ENCODE measurements at regions not wholly inside any gene's neighbourhood (a gene's known extent, or its start where the extent isn't known, plus 50 kb on each side); places are given as distances from the start of the nearest gene placed in this dataset.

DNA sequence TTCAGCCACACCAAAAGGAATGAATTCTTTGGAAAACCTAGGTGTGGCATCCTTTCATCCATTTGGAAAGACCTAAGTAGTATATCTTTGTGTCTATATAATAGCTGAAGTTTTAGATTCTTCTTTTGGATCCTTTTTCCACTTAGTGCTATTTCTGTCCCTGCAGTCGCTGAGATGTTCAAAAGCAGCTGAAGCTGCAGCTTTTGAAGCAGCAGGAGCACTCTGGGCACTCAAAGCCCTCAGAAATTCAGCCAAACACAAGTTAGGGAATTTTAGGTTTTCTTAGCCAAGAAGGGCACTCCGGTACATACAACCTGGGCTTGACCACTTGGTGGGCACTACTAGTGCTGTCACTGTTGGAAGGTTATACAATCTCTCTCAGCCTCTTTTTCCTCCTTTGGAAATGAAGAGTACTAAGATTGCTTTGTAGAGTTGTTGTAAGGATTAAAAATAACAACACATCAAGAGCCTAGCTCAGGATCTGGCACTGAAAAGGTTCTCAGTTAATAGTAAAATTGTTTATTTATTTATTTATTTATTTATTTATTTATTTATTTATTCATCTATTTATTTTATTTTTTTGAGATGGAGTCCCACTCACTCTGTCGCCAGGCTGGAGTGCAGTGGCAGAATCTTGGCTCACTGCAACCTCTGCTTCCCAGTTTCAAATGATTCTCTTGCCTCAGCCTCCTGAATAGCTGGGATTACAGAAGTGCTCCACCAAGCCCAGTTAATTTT, 71.9 kb upstream of the SLC22A16 start:
- Histone ChIP-seq H2BK5ac (ENCODE audit: low read depth, low read length) (no peak overlapping the region), H3K56ac (replicated peaks; ENCODE audit: insufficient read length, low read depth, low read length) (no peak overlapping the region), H3K36me3 (ENCODE audit: control insufficient read depth in 2 of 4, insufficient read depth in 4 of 4, low read length in 3 of 4) (no peaks in the 10 kb centered on the region), H3K4me2 (ENCODE audit: insufficient read depth in 1 of 2, low read depth in 2 of 2, low read length in 2 of 2) (no peak overlapping the region), H3K9me3 (ENCODE audit: insufficient read depth in 2 of 2, low read depth in 1 of 2, low read length in 1 of 2) (no peaks in the 10 kb centered on the region; a peak in 2 of 4 replicates), H4K20me1 (replicated peaks in 1 of 2; ENCODE audit: control insufficient read depth in 1 of 2, insufficient read depth in 2 of 2, low read length in 2 of 2) (no peaks in the 10 kb centered on the region), H3K18ac (ENCODE audit: extremely low read depth, low read length) (no peak overlapping the region), H4K91ac (replicated peaks; ENCODE audit: insufficient read length, low read length) (no peak overlapping the region), H3K79me2 (ENCODE audit: control insufficient read depth in 1 of 2, insufficient read depth in 2 of 2, low read length in 2 of 2) (no peaks in the 10 kb centered on the region), H3K23me2 (ENCODE audit: low read depth, low read length) (no peaks in the 10 kb centered on the region), H2AK5ac (ENCODE audit: low read depth, low read length) (no peak overlapping the region), H3K4me1 (replicated peaks in 1 of 4; ENCODE audit: control insufficient read depth in 3 of 4, insufficient read depth in 4 of 4, low read length in 3 of 4) (peaks cover 0 to 4% (median under 1%) of the 10 kb centered on the region in 4 experiments; a peak in 3 of 7 replicates), H3K23ac (ENCODE audit: insufficient read length) (no peak overlapping the region), H3K4ac (replicated peaks; ENCODE audit: insufficient read length, low read depth, low read length) (no peak overlapping the region), H3K27ac (ENCODE audit: low read depth, low read length) (no peak overlapping the region), H2AFZ (ENCODE audit: low read length) (no peak overlapping the region), H2BK120ac (replicated peaks; ENCODE audit: low read depth, low read length) (no peak overlapping the region), H3K9ac (replicated peaks in 1 of 4; ENCODE audit: extremely low read depth in 1 of 4, low read depth in 3 of 4, low read length in 3 of 4) (no peak overlapping the region), H3K79me1 (ENCODE audit: low read depth, low read length) (no peaks in the 10 kb centered on the region), H3K14ac (ENCODE audit: insufficient read length) (no peak overlapping the region), H2BK15ac (ENCODE audit: low read length) (no peak overlapping the region), H3K4me3 (ENCODE audit: extremely low read depth in 1 of 4, insufficient read depth in 2 of 4, low read depth in 3 of 4, low read length in 4 of 4) (no peak overlapping the region), H3K27me3 (replicated peaks in 1 of 4; ENCODE audit: control insufficient read depth in 3 of 4, extremely low read depth in 1 of 4, insufficient read depth in 3 of 4, low read length in 3 of 4) (peaks cover 0 to 2% (median 0%) of the 10 kb centered on the region in 4 experiments; a peak in 2 of 7 replicates), H4K5ac (ENCODE audit: insufficient read length, low read depth, low read length) (no peak overlapping the region), H4K8ac (ENCODE audit: extremely low read depth, insufficient read depth, low read length) (no peak overlapping the region), H2BK12ac (ENCODE audit: low read depth, low read length) (no peak overlapping the region), H2BK20ac (ENCODE audit: low read length) (no peak overlapping the region)
- FAIRE-seq (no peak), DNase-seq (ENCODE audit: low read depth in 1 of 2, low spot score in 2 of 2) (no peak)
- CTCF ChIA-PET (ENCODE audit: partially characterized antibody): interaction anchor here (0.6 to 1.5 kb wide), 2 partner anchors 21 to 424 kb away, joined by 3 read pairs; no protein-coding TSS in a partner anchor
- POLR2A ChIA-PET (ENCODE audit: partially characterized antibody): no interaction called here
- TF ChIP-seq KDM4A (IDR thresholded peaks at IDR 0.05; ENCODE audit: low read depth, low read length, severe bottlenecking) (no peak), SP2 (IDR thresholded peaks at IDR 0.05; ENCODE audit: low read length) (no peak), EP300 (IDR thresholded peaks at IDR 0.05; ENCODE audit: borderline replicate concordance in 1 of 2, low read depth in 2 of 2, low read length in 2 of 2) (no peak), JUND (IDR thresholded peaks at IDR 0.05; ENCODE audit: low read length) (no peak), CBX5 (IDR thresholded peaks at IDR 0.05; ENCODE audit: low read depth, low read length) (no peak), CHD1 (IDR thresholded peaks at IDR 0.05; ENCODE audit: low read depth, low read length) (no peak), BRCA1 (IDR thresholded peaks at IDR 0.05; ENCODE audit: low read depth, low read length) (no peak)
- WGBS, 2 experiments (ENCODE audit: extremely low coverage in 1 of 2, insufficient coverage in 1 of 2, insufficient read length in 1 of 2, insufficient replicate concordance in 2 of 2, low coverage in 1 of 2, low lambda C conversion rate in 2 of 2, missing lambda C conversion rate in 1 of 2): 77% methylated on average over 3 of the region's 3 CpGs; no CpG with 5 or more reads in 1 of the 2 experiments

All from H1 (cell line).